GM21423 (cell line): ENCODE measurements at regions not wholly inside any gene's neighbourhood (a gene's known extent, or its start where the extent isn't known, plus 50 kb on each side); places are given as distances from the start of the nearest gene placed in this dataset.
"Not testable (repeated sequence)": the region's sequence is repeated elsewhere in the genome, so short reads cannot be mapped to it uniquely, and the experiment has no call there.

Experiments
- ATAC-seq: cut with Tn5 transposase; IDR thresholded peaks from one replicate; pipeline ENCODE4 v1.9.1; 2021; ENCODE audit warnings: mild to moderate bottlenecking, moderate library complexity; ENCODE audit not compliant: unreplicated experiment

GRCh38 chr4:31169846-31170245, 449.7 kb downstream of the PCDH7 start:
- no peak for ATAC-seq

GRCh38 chr4:31171362-31171761, 451.2 kb downstream of the PCDH7 start:
- no peak for ATAC-seq

- no peak for ATAC-seq
Observed at GRCh38 chr4:31175242-31175910, 455.2 kb downstream of the PCDH7 start.

GRCh38 chr4:31183256-31183655, 463.1 kb downstream of the PCDH7 start:
- no peak for ATAC-seq

GRCh38 chr4:31185014-31185585, 464.9 kb downstream of the PCDH7 start:
- no peak for ATAC-seq

GRCh38 chr4:31187979-31188378, 467.8 kb downstream of the PCDH7 start:
- ATAC-seq = no peak

- no peak for ATAC-seq
Observed at GRCh38 chr4:31189938-31190337, 469.8 kb downstream of the PCDH7 start.

GRCh38 chr4:31190671-31191070, 470.5 kb downstream of the PCDH7 start:
- ATAC-seq = no peak

- no peak for ATAC-seq
Observed at GRCh38 chr4:31192341-31192740, 472.2 kb downstream of the PCDH7 start.

- ATAC-seq = no peak
Observed at GRCh38 chr4:31193521-31193920, 473.4 kb downstream of the PCDH7 start.

- ATAC-seq = no peak
Observed at GRCh38 chr4:31194823-31195222, 474.7 kb downstream of the PCDH7 start.

- no peak for ATAC-seq
Observed at GRCh38 chr4:31199644-31200043, 479.5 kb downstream of the PCDH7 start.

- not testable (repeated sequence) for ATAC-seq
Observed at GRCh38 chr4:31202054-31202453, 481.9 kb downstream of the PCDH7 start.

- ATAC-seq = no peak
Observed at GRCh38 chr4:31204874-31205273, 484.7 kb downstream of the PCDH7 start.

GRCh38 chr4:31220921-31221320, 500.8 kb downstream of the PCDH7 start:
- no peak for ATAC-seq

- ATAC-seq = no peak
Observed at GRCh38 chr4:31228068-31228467, 507.9 kb downstream of the PCDH7 start.

- no peak for ATAC-seq
Observed at GRCh38 chr4:31230594-31230993, 510.4 kb downstream of the PCDH7 start.

GRCh38 chr4:31234494-31234893, 514.3 kb downstream of the PCDH7 start:
- ATAC-seq = no peak

- no peak for ATAC-seq
Observed at GRCh38 chr4:31234901-31235300, 514.7 kb downstream of the PCDH7 start.

- no peak for ATAC-seq
Observed at GRCh38 chr4:31236020-31236638, 516.0 kb downstream of the PCDH7 start.

GRCh38 chr4:31236639-31237173, 516.5 kb downstream of the PCDH7 start:
- no peak for ATAC-seq

- ATAC-seq = no peak
Observed at GRCh38 chr4:31237233-31237632, 517.1 kb downstream of the PCDH7 start.
